Loucy (cell line): ENCODE measurements at regions not wholly inside any gene's neighbourhood (a gene's known extent, or its start where the extent isn't known, plus 50 kb on each side); places are given as distances from the start of the nearest gene placed in this dataset.
"Not testable (repeated sequence)": the region's sequence is repeated elsewhere in the genome, so short reads cannot be mapped to it uniquely, and the experiment has no call there.

Experiments
- H2AFZ ChIP-seq: fragments of 200-600 bp; sonication (generic); 2 replicates; pipeline ENCODE4 v1.6.0; 2016; ENCODE audit warnings: antibody characterized with exemption, mild to moderate bottlenecking, low read length, moderate library complexity
- H3F3A ChIP-seq: fragments of 200-600 bp; 2 replicates; pipeline ENCODE4 v1.6.0; 2016; ENCODE audit warnings: antibody characterized with exemption, low read depth, mild to moderate bottlenecking
- H3K27me3 ChIP-seq: fragments of 200-600 bp; sonication (generic); 2 replicates; pipeline ENCODE4 v1.6.1; 2014; ENCODE audit warnings: low read length, mild to moderate bottlenecking; ENCODE audit not compliant: insufficient read depth, poor library complexity, severe bottlenecking
- H3K36me3 ChIP-seq: fragments of 200-600 bp; sonication (generic); 2 replicates; pipeline ENCODE4 v1.6.1; 2016; ENCODE audit warnings: low read length; ENCODE audit not compliant: insufficient read depth
- H3K4me1 ChIP-seq: fragments of 200-600 bp; sonication (generic); 2 replicates; pipeline ENCODE4 v1.5.1; 2014; ENCODE audit warnings: low read length, mild to moderate bottlenecking; ENCODE audit not compliant: insufficient read depth, poor library complexity, severe bottlenecking
- H3K4me2 ChIP-seq: fragments of 200-600 bp; sonication (generic); 2 replicates; pipeline ENCODE4 v1.6.0; 2014; ENCODE audit warnings: antibody characterized with exemption, low read length, low read depth, mild to moderate bottlenecking; ENCODE audit not compliant: poor library complexity, severe bottlenecking
- H3K4me3 ChIP-seq: fragments of 200-600 bp; sonication (generic); 2 replicates; pipeline ENCODE4 v1.5.1; 2014; ENCODE audit warnings: low read length, mild to moderate bottlenecking, mixed read lengths; ENCODE audit not compliant: poor library complexity, severe bottlenecking
- H3K79me2 ChIP-seq: fragments of 200-600 bp; sonication (generic); 2 replicates; pipeline ENCODE4 v1.6.1; 2014; ENCODE audit warnings: low read length; ENCODE audit not compliant: insufficient read depth
- H3K9ac ChIP-seq: fragments of 200-600 bp; sonication (generic); 2 replicates; pipeline ENCODE4 v1.6.0; 2014; ENCODE audit warnings: mild to moderate bottlenecking, low read depth, low read length, moderate library complexity; ENCODE audit not compliant: poor library complexity, severe bottlenecking
- H3K9me2 ChIP-seq: fragments of 200-600 bp; sonication (generic); replicated peaks from 2 replicates; pipeline ENCODE4 v1.6.1; 2016; ENCODE audit warnings: low read depth, low read length, mixed read lengths
- H3K9me3 ChIP-seq: fragments of 200-600 bp; sonication (generic); 2 replicates; pipeline ENCODE4 v1.6.1; 2014; ENCODE audit warnings: mild to moderate bottlenecking, antibody characterized with exemption, low read length, low read depth; ENCODE audit not compliant: insufficient read depth
- H4K20me1 ChIP-seq: fragments of 200-600 bp; sonication (generic); 2 replicates; pipeline ENCODE4 v1.6.0; 2014; ENCODE audit warnings: antibody characterized with exemption, low read length, mild to moderate bottlenecking; ENCODE audit not compliant: insufficient read depth, poor library complexity, severe bottlenecking
- CTCF ChIP-seq: fragments of 200-600 bp; sonication (generic); conservative IDR thresholded peaks from 2 replicates; pipeline ENCODE4 v1.5.1; 2014; ENCODE audit warnings: mild to moderate bottlenecking, antibody characterized with exemption, low read length
- EZH2phosphoT487 ChIP-seq: fragments of 200-600 bp; IDR thresholded peaks from 2 replicates; pipeline ENCODE4 v1.6.1; 2018; ENCODE audit warnings: antibody characterized with exemption, mild to moderate bottlenecking, moderate library complexity, borderline replicate concordance

GRCh38 chr9:21715408-21715807 is 87.0 kb upstream of the MTAP start:
- H3K4me3 ChIP-seq: no peak overlapping the region
- H3K9me2 ChIP-seq: no peaks in the 10 kb centered on the region
- H3K4me1 ChIP-seq: peaks cover 15% of the 10 kb centered on the region
- H3K36me3 ChIP-seq: no peaks in the 10 kb centered on the region
- H2AFZ ChIP-seq: no peak overlapping the region
- no peak overlapping the region for H3K4me2 ChIP-seq
- no peaks in the 10 kb centered on the region for H3K79me2 ChIP-seq
- no peaks in the 10 kb centered on the region for H3F3A ChIP-seq
- no peaks in the 10 kb centered on the region for H4K20me1 ChIP-seq
- H3K9ac ChIP-seq: no peak overlapping the region
- no peak for TF ChIP-seq EZH2phosphoT487
- no peak for TF ChIP-seq CTCF
- H3K27me3 ChIP-seq: no peaks in the 10 kb centered on the region
- H3K9me3 ChIP-seq: no peaks in the 10 kb centered on the region

GRCh38 chr9:21720758-21721157 is 81.7 kb upstream of the MTAP start:
- H3K27me3 ChIP-seq: no peaks in the 10 kb centered on the region
- no peak overlapping the region for H3K4me2 ChIP-seq

DNA sequence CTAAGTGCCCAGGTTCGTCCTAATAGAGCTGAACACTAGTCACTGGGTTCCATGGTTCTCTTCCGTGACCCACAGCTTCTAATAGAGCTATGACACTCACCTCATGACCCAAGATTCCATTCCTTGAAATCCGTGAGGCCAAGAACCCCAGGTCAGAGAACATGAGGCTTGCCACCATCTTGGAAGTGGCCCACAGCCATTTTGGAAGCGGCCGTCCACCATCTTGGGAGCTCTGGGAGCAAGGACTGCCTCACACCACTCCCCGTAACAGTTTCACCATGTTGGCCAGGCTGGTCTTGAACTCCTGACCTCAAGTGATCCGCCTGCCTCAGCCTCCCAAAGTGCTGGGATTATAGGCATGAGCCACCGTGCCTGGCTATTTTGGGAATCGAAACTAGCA is 75.0 kb upstream of the MTAP start:
- H3K27me3 ChIP-seq, H3K4me3 ChIP-seq, H4K20me1 ChIP-seq, H3K4me1 ChIP-seq, H3K79me2 ChIP-seq, H3K36me3 ChIP-seq, H3K9ac ChIP-seq, H3K9me3 ChIP-seq, H3F3A ChIP-seq, H2AFZ ChIP-seq, H3K4me2 ChIP-seq, H3K9me2 ChIP-seq: not testable (repeated sequence)

More at GRCh38 chr9:21720758-21721157, 81.7 kb upstream of the MTAP start:
- Histone ChIP-seq H3K4me1 (no peaks in the 10 kb centered on the region), H3K36me3 (no peaks in the 10 kb centered on the region), H3K9me3 (no peaks in the 10 kb centered on the region), H3K9me2 (no peaks in the 10 kb centered on the region), H3K79me2 (no peaks in the 10 kb centered on the region), H4K20me1 (no peaks in the 10 kb centered on the region), H3F3A (no peaks in the 10 kb centered on the region), H3K9ac (no peak overlapping the region), H3K4me3 (no peak overlapping the region), H2AFZ (no peak overlapping the region)
- no peak for TF ChIP-seq EZH2phosphoT487
- TF ChIP-seq CTCF: no peak

- no peak overlapping the region for H2AFZ ChIP-seq
- H3K4me2 ChIP-seq: no peak overlapping the region
- no peaks in the 10 kb centered on the region for H3K79me2 ChIP-seq
- no peaks in the 10 kb centered on the region for H4K20me1 ChIP-seq
- no peaks in the 10 kb centered on the region for H3K9me3 ChIP-seq
- H3K27me3 ChIP-seq: no peaks in the 10 kb centered on the region
- no peak overlapping the region for H3K9ac ChIP-seq
- H3F3A ChIP-seq: no peaks in the 10 kb centered on the region
- H3K4me1 ChIP-seq: no peaks in the 10 kb centered on the region
- no peak overlapping the region for H3K4me3 ChIP-seq
- TF ChIP-seq CTCF: no peak
- TF ChIP-seq EZH2phosphoT487: no peak
- no peaks in the 10 kb centered on the region for H3K9me2 ChIP-seq
- no peaks in the 10 kb centered on the region for H3K36me3 ChIP-seq
Measured at GRCh38 chr9:21728781-21729180, 73.7 kb upstream of the MTAP start.
